ENCODE measurements at regions not wholly inside any gene's neighbourhood (a gene's known extent, or its start where the extent isn't known, plus 50 kb on each side); places are given as distances from the start of the nearest gene placed in this dataset.
"Not testable (repeated sequence)": the region's sequence is repeated elsewhere in the genome, so short reads cannot be mapped to it uniquely, and the experiment has no call there.

DNA sequence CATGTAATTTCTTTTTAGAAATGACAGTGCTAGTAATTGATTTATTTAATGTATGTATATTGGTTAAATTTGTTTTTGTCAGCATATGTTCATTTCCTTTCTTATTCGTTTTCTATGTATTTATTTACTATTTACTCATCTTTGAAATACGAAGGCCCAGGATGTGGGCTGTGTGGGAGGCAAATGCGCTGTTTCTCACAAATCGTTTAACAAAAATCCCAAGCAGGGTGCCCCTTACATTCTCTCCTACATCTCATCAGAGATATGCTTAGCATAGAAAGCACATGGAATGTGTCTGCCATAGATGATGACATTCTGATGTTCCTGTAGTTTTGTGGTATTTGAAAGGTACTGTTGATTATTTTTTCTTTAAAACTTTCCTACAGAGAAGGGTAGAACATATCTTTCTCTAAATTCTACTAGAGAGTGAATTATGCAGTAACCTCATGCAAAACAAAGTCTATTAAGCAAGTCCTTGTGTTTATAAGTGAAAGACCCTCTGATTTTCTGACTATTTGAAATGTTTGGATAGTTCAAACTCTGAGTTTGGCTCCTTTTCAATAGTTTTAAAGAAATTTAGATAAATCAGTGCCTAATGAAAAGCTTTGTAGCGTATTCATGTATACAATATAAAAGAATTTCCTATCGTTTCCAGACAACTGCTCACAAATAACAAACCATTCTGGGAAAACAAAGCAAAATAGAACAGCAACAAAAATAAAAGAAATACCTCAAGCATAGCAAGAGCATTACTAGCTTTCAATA, 111.1 kb upstream of the VGLL3 start:
- no peak for DNase-seq

DNA sequence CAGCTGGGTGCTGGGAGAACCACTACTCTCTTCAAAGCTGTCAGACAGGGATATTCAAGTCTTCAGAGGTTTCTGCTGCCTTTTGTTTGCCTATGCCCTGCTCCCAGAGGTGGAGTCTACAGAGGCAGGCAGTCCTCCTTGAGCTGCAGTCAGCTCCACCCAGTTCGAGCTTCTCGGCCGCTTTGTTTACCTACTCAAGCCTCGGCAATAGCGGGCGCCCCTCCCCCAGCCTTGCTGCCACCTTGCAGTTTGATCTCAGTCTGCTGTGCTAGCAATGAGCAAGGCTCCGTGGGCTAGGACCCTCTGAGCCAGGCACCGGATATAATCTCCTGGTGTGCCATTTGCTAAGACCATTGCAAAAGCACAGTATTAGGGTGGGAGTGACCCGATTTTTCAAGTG, 106.8 kb upstream of the VGLL3 start:
- DNase-seq, result not testable (repeated sequence)

DNA sequence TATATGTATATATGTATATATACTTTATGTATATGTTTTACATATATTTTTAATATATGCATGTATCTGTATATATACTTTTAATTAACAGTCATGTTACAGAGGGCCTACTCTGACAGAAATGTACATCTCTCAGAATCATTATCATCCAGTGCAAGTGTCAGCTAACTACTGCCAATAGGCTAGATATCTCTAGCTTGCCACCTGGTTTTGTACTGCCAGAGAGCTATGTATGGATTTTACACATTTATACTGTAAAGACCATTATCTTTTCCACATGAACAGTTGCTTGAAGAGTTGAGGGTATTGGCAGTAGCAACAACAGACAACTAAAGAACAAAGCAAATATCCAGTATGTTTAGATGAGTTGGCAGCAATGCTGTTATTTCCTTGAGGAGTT, 99.7 kb upstream of the VGLL3 start:
- DNase-seq, result no peak

DNA sequence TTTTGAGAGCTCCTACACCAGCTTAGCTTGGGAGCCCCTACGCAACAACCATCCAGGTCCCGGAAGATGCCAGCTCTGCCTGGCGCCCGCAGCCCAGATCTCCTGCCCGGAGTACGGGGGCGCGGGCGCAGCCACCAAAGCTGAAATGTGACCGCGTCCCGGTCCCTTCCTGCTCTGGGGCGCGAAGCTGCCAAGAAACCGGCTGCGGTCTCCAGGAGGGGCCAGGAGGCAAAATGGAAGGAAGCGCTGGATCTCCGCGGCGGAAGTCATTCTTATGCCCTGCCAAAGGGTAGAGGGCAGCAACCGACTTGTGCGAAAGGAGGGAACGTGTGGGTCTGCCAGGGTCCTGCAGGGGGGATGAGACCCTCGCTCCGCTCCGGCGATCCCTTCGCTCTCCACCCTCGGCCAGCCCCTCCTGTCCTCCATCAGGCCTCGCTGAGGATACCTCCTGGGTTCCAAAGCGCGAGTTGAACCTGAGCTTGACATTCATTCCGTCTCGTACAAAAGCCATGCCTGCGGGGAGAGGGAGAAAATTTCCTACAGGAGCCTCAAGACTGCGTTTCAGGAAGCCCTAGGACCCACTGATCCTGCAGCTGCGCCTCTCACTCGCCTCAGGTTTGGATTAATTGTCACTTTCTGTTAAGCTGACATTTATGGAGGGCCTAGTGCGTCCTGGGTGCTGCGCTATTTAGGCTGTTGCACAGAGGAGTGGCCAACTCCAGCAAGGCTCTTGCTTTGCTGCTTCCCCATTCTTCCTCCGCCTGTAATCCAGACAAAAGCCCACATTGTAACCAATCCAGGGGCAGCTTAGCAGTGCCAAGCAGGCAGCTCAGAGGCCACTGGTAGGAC, 98.3 kb upstream of the VGLL3 start:
- no peak for DNase-seq

DNA sequence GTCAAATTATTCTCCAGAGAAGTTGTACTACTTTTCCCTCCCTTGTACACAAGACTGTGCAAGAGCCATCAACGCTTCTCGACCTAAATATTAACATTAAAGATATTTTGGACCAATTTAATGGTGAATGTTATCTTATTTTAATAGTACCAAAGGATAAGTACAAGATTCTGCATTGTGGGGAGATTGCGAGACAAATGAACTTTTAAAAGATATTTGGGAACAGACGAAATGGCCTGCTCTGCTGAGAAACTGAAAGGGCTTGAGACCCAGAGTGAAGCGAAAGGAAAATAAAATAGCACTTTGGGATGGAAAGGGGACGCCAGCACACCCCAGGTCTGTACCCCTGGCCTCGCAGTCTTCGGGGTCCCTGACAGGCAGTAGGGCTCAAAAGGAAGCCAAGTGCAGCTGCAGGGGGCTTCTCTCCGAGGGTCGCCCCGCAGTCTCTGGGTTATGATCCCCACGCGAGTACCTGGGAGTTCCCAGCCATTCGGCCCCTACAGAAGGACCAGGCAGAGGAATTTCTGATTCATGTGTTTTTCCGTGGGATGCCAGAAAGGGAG, 97.6 kb upstream of the VGLL3 start:
- DNase-seq, result no peak

DNA sequence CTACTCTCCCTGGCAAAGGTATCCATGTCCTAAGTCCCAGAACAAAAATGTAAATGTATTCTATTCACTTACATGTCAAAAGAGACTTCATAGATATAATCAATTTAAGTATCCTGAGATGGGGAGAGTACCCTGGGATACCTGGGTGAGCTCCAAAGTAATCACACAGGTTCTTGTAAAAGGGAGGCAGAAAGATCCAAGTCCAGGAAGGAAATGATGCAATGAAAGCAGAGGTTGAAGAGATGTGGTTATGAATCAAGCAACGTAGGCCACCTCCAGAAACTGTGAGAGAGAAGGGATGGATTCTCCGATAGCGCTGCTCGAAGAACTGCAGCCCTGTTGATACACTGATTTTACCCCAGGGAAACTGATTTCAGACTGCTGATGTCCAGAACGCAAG, 93.9 kb upstream of the VGLL3 start:
- DNase-seq, result no peak

DNA sequence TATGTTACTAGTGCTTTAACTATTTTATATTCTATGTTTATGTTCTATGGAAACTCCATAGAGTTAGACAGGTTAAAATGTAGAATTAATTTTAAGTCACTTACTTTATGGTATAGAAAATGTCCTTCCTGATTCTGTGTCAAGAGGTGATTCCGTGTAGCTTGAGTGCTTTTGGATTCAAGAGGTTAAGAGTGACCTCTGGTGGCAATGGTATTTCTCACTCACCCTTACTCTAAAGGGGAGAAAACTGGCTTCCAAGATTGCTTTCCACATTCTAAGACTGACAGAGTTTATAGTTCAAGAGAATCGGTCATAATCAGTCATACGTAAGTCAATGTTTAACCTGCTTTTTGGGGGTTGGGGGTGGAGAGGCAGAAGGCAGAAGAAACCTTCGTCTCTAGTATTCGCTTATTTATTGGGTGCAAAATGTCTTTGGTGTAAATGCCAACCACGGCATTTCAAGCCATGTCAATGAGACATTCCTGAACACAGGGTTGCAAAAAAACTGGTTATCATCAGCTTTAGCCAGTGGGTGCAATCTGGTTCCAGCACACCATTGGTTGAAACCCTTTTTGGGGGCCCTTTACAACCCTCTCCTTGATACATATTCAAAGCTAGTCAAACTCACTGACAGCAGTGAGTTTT, 92.0 kb upstream of the VGLL3 start:
- peak; percentile 25 for DNase-seq

DNA sequence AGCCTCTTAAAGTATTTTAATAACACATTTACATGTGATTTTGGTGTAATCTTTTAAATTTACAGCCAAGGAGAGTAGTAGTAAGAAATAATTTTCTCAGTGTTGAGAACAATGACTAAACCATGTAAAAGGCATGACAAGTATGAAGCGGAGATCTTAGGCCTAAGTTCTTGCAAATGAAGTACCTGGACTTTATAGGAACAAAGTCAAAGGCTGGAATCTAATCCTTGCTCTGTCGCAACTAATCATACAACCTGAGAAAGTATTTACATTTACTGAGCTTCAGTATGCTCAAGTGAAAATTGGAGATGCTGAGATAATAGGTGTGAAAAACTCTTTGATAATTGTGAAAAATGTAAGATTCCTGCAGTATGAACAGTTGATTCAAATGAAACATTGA, 86.4 kb upstream of the VGLL3 start:
- no peak for DNase-seq

DNA sequence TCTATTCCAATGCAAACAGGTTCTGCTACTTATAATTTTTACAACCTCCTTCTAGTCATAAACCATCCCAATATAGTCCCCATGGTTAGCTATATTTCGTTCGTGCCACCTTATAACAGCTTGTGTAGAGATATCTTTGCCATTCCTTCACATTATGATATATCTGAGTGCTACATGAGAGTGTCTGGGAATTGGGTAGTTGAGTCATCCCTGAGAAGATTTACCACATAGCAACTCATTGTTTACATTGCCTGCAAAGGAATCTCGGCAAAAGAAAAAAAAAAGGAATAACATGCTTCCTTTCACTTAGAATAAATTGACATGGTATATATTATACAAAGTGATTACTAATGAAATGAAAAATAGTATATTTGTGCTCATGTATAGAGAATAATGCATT, 86.0 kb upstream of the VGLL3 start:
- DNase-seq, result no peak

DNA sequence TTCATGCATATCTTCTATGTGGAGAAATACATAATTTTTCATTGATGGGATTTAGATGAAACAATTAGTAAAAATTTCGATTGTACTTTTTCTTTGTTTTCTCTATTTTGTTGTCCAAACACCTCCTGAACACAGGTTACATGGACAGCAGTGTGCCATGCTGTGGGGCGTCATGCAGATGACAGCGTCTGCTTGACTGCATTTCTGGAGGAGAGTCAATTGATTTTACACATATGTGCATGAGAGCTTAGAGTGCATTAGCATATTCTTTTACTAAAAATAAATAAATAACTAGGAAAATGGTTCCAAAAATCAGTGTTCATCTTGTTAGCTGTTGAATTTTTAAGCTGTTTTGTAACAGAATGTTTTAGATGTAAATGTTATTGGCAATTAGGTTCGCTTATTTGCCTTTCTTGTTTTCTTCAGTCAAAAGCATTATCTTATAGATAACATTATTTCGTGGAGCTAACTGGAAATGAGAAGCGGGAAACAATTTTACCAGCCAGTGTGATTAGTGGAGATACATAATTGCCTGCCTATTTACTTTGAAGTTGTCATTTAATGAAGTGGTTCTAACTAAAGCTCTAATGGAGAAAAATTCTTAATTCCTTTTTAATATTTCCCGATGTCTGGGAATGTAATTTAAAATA, 82.7 kb upstream of the VGLL3 start:
- DNase-seq, result no peak

DNA sequence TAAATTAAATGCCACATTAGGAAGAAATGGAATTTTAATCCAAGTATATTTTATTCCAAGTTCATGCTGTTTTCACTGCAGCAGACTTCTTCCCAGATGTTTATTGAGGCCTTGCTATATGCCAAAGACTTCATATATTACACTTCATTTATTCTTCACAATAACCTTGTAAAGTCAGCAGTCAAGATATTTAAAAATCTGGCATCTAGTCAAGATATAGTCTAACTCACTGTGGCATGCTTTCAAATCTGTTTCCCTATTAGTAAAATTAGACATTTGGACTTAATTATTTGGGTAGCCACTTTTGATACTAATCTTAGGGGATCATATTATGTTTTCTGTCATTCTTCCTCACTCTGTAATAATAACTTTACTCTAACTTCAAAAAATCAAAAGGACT, 81.5 kb upstream of the VGLL3 start:
- DNase-seq, result no peak

DNA sequence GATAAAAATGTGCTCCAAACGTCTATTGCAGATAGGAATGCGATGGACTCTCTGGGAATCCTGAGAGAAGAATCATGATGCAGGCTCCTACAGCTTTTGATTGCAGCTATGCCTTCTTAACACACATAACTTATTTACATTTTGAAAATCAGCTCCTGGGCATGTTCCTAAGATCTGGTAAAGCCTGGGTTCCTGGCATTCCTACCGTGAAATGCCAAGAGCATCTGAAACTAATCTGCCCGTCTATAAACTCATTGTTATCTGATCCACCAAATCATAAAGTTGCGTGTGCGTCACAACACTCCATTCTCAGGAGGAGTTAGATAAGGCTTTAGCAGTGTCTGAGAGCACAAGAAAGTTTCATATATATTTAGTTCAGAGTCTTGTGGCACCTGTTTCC, 79.0 kb upstream of the VGLL3 start:
- no peak for DNase-seq

DNA sequence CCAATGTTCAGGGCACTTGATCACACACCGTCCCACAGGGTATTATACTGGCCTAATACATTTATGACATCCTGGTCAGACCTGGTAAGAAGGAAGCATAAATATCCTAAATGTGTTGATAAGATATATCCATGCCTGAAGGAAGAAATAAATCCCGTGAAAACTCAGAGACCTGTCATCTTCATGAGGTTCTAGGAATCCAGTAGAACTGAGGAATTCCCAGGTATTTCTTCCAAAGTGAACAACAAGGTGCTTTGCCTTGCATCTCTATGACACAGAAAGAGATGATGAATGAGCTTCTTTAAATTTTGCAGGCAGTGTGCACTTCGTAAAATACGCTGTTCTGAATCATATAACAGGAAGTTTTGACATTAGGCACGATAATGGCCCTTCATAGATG, 78.1 kb upstream of the VGLL3 start:
- DNase-seq, result no peak

DNA sequence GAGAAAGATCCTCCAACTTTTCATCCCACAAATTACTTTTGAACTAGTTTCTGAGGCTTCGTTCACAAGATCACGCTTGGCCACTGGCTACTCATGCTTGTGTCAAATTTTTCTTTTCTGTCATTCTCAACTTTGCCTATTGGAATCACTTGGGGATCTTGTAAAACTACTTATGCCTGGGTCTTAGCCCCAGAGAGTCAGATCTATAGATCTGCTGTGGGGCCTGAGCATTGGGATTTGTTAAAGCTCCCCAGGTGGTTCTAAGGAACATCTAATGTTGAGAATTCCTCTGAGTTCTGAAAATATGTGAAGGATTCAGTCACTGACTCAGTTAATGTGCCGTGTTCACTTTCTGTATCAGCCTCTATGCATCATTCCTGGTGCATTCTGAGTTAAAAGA, 71.7 kb upstream of the VGLL3 start:
- no peak for DNase-seq

DNA sequence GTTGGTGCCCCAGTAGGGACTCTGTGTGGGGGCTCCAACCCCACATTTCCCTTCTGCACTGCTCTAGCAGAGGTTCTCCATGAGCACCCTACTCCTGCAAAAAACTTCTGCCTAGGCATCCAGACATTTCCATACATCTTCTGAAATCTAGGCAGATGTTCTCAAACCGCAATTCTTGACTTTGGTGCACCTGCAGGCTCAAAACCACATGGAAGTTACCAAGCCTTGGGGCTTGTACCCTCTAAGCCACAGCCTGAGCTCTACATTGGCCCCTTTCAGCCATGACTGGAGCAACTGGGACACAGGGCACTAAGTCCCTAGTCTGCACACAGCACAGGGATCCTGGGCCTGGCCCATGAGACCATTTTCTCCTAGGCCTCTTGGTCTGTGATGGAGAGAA, 66.5 kb upstream of the VGLL3 start:
- no peak for DNase-seq

DNA sequence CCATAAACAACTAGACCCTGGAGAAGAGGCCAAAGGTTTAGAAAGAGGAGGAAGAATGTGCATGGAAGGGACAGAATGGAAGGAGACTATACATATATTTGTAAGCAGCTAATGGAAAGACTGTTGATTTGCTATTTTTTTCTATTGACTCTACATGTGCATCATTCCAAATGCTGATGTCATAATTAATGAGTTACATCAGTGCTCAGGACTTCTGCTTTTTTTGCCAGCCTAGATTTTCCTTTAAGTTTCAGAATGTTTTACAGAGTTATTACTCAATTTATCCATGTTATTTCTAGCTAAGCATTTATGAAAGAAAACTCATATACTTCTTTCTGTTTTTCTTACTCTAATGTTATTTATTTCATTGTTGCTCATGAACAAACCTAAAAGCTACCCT, 62.6 kb upstream of the VGLL3 start:
- DNase-seq, result no peak

DNA sequence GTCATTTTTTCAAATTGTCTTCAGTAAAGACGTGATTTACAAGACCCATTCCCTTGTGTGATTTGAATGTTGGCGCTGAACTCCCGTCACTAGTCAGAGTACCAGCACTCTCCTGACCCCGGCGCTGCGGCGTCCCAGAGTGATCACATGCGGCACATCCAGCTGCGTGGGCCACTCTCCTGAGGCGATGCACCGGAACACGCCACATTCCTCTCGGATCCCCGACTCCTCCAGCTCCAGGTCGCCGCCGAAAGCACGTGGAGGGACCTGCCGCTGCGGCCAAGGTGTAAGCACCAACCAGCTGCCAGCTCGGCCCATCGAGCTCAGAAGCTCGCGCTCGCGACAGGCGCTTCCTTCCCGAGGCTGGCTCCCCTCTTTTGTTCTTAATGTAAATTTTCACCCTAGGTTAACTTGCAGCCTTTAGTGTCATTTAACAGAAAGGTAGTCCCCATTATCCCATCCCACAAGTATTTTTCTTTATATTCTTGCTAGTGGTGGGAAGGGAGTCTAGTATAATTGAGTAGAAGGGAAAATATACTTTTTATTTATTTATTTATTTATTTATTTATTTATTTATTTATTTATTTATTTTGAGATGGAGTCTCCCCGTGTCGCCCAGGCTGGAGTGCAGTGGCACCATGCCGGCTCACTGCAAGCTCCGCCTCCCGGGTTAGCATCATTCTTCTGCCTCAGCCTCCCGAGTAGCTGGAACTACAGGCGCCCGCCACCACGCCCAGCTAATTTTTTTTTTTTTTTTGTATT, 61.7 kb upstream of the VGLL3 start:
- no peak for DNase-seq

DNA sequence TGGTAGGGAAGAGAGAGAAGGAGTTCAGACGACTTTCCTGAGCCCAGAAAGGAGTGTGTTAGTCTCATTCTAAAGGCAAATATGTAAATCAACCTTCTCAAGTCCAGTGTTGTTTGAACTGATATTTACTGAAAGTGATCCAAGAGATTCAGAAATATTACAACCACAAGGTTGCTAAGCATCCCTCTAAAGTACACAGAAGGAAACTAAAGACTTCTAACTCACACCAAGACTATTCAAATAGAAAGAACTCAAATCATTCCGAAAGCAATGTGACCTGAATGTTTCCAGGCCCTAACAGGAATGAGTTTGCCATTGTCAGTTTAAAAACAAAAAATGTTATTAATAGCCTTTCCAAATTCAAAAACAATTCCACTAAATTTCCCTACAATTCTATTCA, 56.9 kb upstream of the VGLL3 start:
- DNase-seq, result no peak

DNA sequence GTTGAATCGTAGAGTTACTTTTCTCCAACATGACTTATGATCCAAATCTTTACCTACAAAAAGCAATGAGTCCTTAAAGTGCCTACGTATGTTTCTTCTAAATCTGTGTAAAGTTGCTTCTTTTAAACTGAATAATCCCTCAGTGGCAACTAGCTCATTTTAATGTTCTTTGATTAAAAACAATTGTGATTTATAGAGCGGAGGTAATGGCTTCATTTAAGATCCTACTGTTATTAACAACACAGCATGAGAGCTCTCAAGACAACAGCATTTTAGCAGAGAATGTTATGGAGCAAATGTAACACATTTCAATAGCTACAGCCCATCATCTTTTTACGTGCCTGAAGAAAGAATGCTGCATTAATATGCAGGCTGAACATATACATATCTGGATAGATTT, 55.3 kb upstream of the VGLL3 start:
- DNase-seq, result no peak

DNA sequence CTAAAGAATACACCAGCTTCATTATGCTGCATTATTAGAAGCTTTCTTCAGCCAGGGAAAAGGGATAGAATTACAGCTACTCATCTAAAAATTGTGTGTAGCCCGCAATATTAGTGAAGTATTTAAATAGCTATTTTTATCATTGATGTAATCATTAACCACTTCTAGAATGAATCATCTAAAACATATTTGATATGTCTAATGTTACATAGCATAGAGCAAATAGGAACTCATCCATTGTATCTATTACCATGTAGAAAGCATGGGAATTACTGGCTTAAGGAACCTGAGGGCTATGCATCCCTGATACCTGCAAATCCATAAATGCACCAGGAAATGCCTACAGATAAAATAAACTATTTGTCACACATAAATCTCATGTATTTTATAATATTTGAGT, 54.5 kb upstream of the VGLL3 start:
- no peak for DNase-seq

DNA sequence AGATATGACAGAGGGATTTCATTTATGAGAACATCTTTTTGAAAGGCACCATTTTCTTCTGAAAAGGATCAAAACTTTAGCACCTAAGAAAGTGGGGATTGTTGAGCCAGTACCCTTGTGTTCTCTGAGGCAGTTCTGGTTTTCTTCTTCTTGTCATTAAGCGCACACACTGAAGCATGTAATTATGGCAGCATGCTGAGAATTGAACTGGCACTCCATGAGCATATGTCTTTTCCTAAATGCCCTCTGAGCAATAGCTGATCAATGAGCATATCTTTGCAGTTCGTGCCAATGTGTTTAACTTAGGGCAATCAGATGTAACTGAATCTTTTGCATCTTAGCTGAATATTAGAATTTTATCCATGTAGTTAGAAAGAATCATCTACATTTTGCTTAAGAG, 53.9 kb upstream of the VGLL3 start:
- DNase-seq, result no peak

DNA sequence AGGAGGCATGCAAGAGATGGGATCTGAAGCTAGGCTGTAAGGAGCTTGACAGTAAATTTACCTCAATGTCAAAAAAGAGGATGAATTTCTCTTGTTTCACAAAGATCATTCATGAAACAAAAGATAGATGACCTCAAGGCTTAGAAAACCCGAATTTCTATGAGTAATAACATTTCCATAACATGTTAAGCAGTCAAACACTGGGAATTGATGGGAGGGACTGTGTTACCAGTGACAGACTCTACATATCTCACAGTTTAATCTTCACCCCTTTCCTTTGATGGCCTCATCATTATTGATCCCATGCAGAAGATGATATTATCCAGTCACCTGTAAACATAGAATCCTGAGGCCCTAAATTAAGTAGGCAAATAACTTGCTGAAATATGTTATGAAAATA, 53.5 kb upstream of the VGLL3 start:
- DNase-seq, result no peak

Measured in NCI-H524 treated with DMSO at 0.1 percent for 48 hours (cell line).